ENCODE measurements at regions not wholly inside any gene's neighbourhood (a gene's known extent, or its start where the extent isn't known, plus 50 kb on each side); places are given as distances from the start of the nearest gene placed in this dataset.

DNA sequence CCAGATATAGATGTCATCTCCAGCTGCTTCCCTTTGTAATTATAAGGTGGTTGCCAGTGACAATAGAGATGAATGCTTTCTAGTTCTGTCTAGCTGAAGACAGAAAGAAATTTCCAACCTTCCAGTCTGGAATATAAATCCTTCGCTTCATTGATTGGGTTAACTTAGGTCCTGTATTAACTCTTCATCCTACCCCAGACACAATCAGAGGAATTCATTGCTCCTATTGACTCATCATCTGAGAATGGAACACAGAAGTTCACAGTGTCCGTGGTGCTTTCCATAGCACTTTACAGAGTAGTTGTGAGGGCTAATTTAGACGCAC, 241.4 kb downstream of the NFKBIZ start:
- Mint-ChIP-seq H3K4me1 (ENCODE audit: low read depth, unreplicated experiment) (no peaks in the 10 kb centered on the region), H3K27ac (ENCODE audit: unreplicated experiment) (no peak overlapping the region), H3K4me3 (ENCODE audit: unreplicated experiment) (no peak overlapping the region), H3K9me3 (ENCODE audit: unreplicated experiment) (no peaks in the 10 kb centered on the region), H3K27me3 (ENCODE audit: insufficient read depth, unreplicated experiment) (no peaks in the 10 kb centered on the region), H3K36me3 (ENCODE audit: insufficient read depth, unreplicated experiment) (no peaks in the 10 kb centered on the region)
- Histone ChIP-seq H3K27me3 (replicated peaks; ENCODE audit: control insufficient read depth, insufficient read depth, low read length) (no peaks in the 10 kb centered on the region), H3K4me1 (peaks cover 26% of the 10 kb centered on the region), H3K36me3 (ENCODE audit: control insufficient read depth, insufficient read depth, low read length) (no peaks in the 10 kb centered on the region), H3K9me3 (peaks cover 3% of the 10 kb centered on the region; the same call in 1 of the 2 replicates), H3K4me3 (ENCODE audit: low read depth, low read length) (no peak overlapping the region)
- DNase-seq, result no peak
- BruUV-seq (replicated peaks), result no TSS peak
- intact Hi-C loops (cut with micrococcal nuclease; ENCODE audit: unreplicated experiment), result loop anchor here (5.0 kb wide), 1 partner anchor 137 kb away; no protein-coding TSS in a partner anchor
- ChIA-PET POLR2A (no interaction called here), CTCF (no interaction called here)
- TF ChIP-seq, protein P1, sequence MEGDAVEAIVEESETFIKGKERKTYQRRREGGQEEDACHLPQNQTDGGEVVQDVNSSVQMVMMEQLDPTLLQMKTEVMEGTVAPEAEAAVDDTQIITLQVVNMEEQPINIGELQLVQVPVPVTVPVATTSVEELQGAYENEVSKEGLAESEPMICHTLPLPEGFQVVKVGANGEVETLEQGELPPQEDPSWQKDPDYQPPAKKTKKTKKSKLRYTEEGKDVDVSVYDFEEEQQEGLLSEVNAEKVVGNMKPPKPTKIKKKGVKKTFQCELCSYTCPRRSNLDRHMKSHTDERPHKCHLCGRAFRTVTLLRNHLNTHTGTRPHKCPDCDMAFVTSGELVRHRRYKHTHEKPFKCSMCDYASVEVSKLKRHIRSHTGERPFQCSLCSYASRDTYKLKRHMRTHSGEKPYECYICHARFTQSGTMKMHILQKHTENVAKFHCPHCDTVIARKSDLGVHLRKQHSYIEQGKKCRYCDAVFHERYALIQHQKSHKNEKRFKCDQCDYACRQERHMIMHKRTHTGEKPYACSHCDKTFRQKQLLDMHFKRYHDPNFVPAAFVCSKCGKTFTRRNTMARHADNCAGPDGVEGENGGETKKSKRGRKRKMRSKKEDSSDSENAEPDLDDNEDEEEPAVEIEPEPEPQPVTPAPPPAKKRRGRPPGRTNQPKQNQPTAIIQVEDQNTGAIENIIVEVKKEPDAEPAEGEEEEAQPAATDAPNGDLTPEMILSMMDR (IDR thresholded peaks at IDR 0.05; ENCODE audit: insufficient read depth in 1 of 2, low read depth in 1 of 2, low read length in 1 of 2, severe bottlenecking in 1 of 2, unreplicated experiment in 1 of 2), result no peak

DNA sequence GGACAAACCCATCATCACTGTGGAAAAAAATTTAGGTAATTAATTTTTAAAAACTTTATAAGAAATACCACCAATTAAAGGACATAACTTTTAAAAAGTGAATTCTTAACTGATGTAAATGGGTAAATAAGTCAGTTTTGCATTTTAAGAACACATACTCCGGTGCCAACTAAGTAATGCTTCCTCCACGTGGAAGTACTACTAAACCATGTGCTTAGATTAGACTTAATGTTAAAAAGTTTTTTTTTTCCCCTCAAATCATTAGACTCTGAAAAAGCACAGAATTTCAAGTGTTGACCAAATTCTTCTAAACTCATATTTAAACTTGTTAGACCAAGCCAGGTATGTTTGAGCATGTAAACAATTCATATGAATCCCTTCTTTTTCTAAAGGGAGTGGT, 242.0 kb downstream of the NFKBIZ start:
- no peaks in the 10 kb centered on the region for H3K9me3 Mint-ChIP-seq (ENCODE audit: unreplicated experiment)
- Histone ChIP-seq H3K9me3 (peaks cover 3% of the 10 kb centered on the region; the same call in 1 of the 2 replicates), H3K4me3 (ENCODE audit: low read depth, low read length) (no peak overlapping the region), H3K27me3 (replicated peaks; ENCODE audit: control insufficient read depth, insufficient read depth, low read length) (no peaks in the 10 kb centered on the region), H3K4me1 (peaks cover 29% of the 10 kb centered on the region), H3K36me3 (ENCODE audit: control insufficient read depth, insufficient read depth, low read length) (no peaks in the 10 kb centered on the region)
- POLR2A ChIA-PET, result no interaction called here
- H3K36me3 Mint-ChIP-seq (ENCODE audit: insufficient read depth, unreplicated experiment), result no peaks in the 10 kb centered on the region
- TF ChIP-seq, protein P1 (IDR thresholded peaks at IDR 0.05; ENCODE audit: insufficient read depth in 1 of 2, low read depth in 1 of 2, low read length in 1 of 2, severe bottlenecking in 1 of 2, unreplicated experiment in 1 of 2), result no peak
- no peak overlapping the region for H3K27ac Mint-ChIP-seq (ENCODE audit: unreplicated experiment)
- no TSS peak for BruUV-seq (replicated peaks)
- H3K4me1 Mint-ChIP-seq (ENCODE audit: low read depth, unreplicated experiment), result no peaks in the 10 kb centered on the region
- H3K4me3 Mint-ChIP-seq (ENCODE audit: unreplicated experiment), result no peak overlapping the region
- no peaks in the 10 kb centered on the region for H3K27me3 Mint-ChIP-seq (ENCODE audit: insufficient read depth, unreplicated experiment)
- no peak for DNase-seq
- CTCF ChIA-PET, result no interaction called here
- intact Hi-C loops (cut with micrococcal nuclease; ENCODE audit: unreplicated experiment), result loop anchor here (5.0 kb wide), 1 partner anchor 136 kb away; no protein-coding TSS in a partner anchor

DNA sequence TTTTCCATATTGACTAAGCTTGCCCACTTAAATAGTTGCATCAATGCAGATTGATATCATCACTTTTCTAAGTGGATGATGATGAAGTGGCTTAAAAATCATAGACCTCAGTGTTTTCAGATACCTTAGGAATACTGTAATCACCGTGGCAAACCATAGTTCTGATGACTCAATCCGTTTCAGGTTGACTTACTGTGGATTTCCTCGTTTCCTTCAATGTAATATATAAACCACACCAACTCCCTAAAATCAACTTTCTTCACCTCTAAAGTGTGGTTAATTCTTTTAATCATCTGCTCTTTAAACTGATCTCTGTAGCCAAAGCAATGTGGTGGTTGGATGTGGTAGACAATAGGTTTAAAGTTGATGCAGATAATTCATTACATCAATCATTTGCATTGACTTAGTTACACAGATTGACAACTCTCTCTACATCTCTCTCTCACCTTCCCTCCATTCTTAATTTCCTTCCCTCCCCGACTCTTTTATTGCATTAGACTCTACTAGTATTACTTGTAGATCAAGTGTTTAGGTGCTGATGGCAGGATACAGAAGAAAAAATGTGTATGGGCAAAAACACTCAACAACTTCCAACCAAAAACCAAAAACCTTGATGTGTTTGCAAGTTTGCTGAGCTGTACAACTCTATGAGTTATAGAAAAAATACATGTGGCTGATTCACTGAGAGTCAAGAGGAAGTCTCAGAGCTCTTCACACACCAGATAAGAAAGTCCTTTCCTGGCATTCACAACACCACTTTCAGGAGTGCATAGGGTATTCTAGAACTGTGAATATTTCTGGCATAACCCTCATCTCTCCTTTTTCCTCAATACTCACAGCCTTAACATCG, 243.5 kb downstream of the NFKBIZ start:
- no peaks in the 10 kb centered on the region for H3K36me3 Mint-ChIP-seq (ENCODE audit: insufficient read depth, unreplicated experiment)
- Histone ChIP-seq H3K4me3 (ENCODE audit: low read depth, low read length) (no peak overlapping the region), H3K4me1 (peaks cover 29% of the 10 kb centered on the region), H3K36me3 (ENCODE audit: control insufficient read depth, insufficient read depth, low read length) (no peaks in the 10 kb centered on the region), H3K9me3 (0 out of 2 replicates have a peak, but pooled peaks cover 3% of the 10 kb centered on the region), H3K27me3 (replicated peaks; ENCODE audit: control insufficient read depth, insufficient read depth, low read length) (no peaks in the 10 kb centered on the region)
- CTCF ChIA-PET, result no interaction called here
- no peaks in the 10 kb centered on the region for H3K9me3 Mint-ChIP-seq (ENCODE audit: unreplicated experiment)
- POLR2A ChIA-PET, result no interaction called here
- H3K4me3 Mint-ChIP-seq (ENCODE audit: unreplicated experiment), result no peak overlapping the region
- no TSS peak for BruUV-seq (replicated peaks)
- TF ChIP-seq, protein P1 (IDR thresholded peaks at IDR 0.05; ENCODE audit: insufficient read depth in 1 of 2, low read depth in 1 of 2, low read length in 1 of 2, severe bottlenecking in 1 of 2, unreplicated experiment in 1 of 2), result no peak
- H3K27me3 Mint-ChIP-seq (ENCODE audit: insufficient read depth, unreplicated experiment), result no peaks in the 10 kb centered on the region
- H3K4me1 Mint-ChIP-seq (ENCODE audit: low read depth, unreplicated experiment), result no peaks in the 10 kb centered on the region
- DNase-seq, result no peak
- no peak overlapping the region for H3K27ac Mint-ChIP-seq (ENCODE audit: unreplicated experiment)
- intact Hi-C loops (cut with micrococcal nuclease; ENCODE audit: unreplicated experiment), result loop anchor here (5.0 kb wide), 1 partner anchor 134 kb away; no protein-coding TSS in a partner anchor

All from Caco-2 (cell line).